ENCODE measurements at regions not wholly inside any gene's neighbourhood (a gene's known extent, or its start where the extent isn't known, plus 50 kb on each side); places are given as distances from the start of the nearest gene placed in this dataset.

DNA sequence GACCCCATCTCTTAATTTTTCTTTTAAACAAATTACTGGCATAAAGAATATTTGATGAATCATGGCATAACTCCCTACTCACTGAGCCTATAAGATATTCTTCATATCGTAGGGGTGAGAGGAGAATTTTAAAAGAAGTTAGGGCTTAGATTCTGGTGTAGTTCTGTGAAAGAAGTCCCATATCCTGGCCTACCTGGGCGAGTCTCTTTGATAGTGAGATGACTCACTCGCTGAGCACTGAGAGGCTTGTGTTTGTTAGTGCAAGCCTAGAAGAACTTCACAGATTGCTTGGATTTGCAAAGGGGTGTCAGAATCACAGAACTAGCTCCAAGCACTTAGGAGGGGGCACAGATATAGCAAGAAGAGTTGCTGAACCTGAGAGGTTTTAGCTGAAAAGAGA lies 133.8 kb upstream of the TMC3 start:
- no peak for DNase-seq (ENCODE audit: low spot score in 2 of 2)
- Histone ChIP-seq H3K36me3 (no peaks in the 10 kb centered on the region), H3K4me3 (no peak overlapping the region), H3K4me1 (no peaks in the 10 kb centered on the region), H3K9me3 (no peaks in the 10 kb centered on the region), H3K27ac (no peak overlapping the region), H3K27me3 (no peaks in the 10 kb centered on the region)
- intact Hi-C loops (cut with DNase I; ENCODE audit: low total_unique reads): no loop called here
- TF ChIP-seq CTCF (IDR thresholded peaks at IDR 0.05) (no peak), POLR2AphosphoS5 (IDR thresholded peaks at IDR 0.05) (no peak), POLR2A (IDR thresholded peaks at IDR 0.05) (no peak)

GRCh38 chr15:81506936-81507335 lies 132.9 kb upstream of the TMC3 start:
- Histone ChIP-seq H3K9me3 (no peaks in the 10 kb centered on the region), H3K4me1 (no peaks in the 10 kb centered on the region), H3K4me3 (no peak overlapping the region), H3K27ac (no peak overlapping the region), H3K36me3 (no peaks in the 10 kb centered on the region), H3K27me3 (no peaks in the 10 kb centered on the region)
- TF ChIP-seq CTCF (IDR thresholded peaks at IDR 0.05) (no peak), POLR2A (IDR thresholded peaks at IDR 0.05) (no peak), POLR2AphosphoS5 (IDR thresholded peaks at IDR 0.05) (no peak)
- no peak for DNase-seq (ENCODE audit: low spot score in 2 of 2)
- intact Hi-C loops (cut with DNase I; ENCODE audit: low total_unique reads): no loop called here

GRCh38 chr15:81506071-81506470 lies 132.1 kb upstream of the TMC3 start:
- intact Hi-C loops (cut with DNase I; ENCODE audit: low total_unique reads): no loop called here
- TF ChIP-seq CTCF (IDR thresholded peaks at IDR 0.05) (no peak), POLR2A (IDR thresholded peaks at IDR 0.05) (no peak), POLR2AphosphoS5 (IDR thresholded peaks at IDR 0.05) (no peak)

GRCh38 chr15:81504170-81504905 lies 130.3 kb upstream of the TMC3 start:
- Histone ChIP-seq H3K4me1 (no peaks in the 10 kb centered on the region), H3K4me3 (no peak overlapping the region), H3K27ac (no peak overlapping the region), H3K27me3 (no peaks in the 10 kb centered on the region), H3K9me3 (no peaks in the 10 kb centered on the region), H3K36me3 (no peaks in the 10 kb centered on the region)
- no peak for DNase-seq (ENCODE audit: low spot score in 2 of 2)
- TF ChIP-seq POLR2A (IDR thresholded peaks at IDR 0.05) (no peak), CTCF (IDR thresholded peaks at IDR 0.05) (no peak), POLR2AphosphoS5 (IDR thresholded peaks at IDR 0.05) (no peak)
- intact Hi-C loops (cut with DNase I; ENCODE audit: low total_unique reads): no loop called here

More at GRCh38 chr15:81506071-81506470, 132.1 kb upstream of the TMC3 start:
- Histone ChIP-seq H3K36me3 (no peaks in the 10 kb centered on the region), H3K4me1 (no peaks in the 10 kb centered on the region), H3K4me3 (no peak overlapping the region), H3K27me3 (no peaks in the 10 kb centered on the region), H3K9me3 (no peaks in the 10 kb centered on the region), H3K27ac (no peak overlapping the region)
- no peak for DNase-seq (ENCODE audit: low spot score in 2 of 2)

GRCh38 chr15:81502439-81502838 lies 128.4 kb upstream of the TMC3 start:
- H3K36me3 ChIP-seq: no peaks in the 10 kb centered on the region
- TF ChIP-seq POLR2AphosphoS5 (IDR thresholded peaks at IDR 0.05) (no peak), CTCF (IDR thresholded peaks at IDR 0.05) (no peak), POLR2A (IDR thresholded peaks at IDR 0.05) (no peak)
- no peak overlapping the region for H3K27ac ChIP-seq
- H3K9me3 ChIP-seq: no peaks in the 10 kb centered on the region
- no peak overlapping the region for H3K4me3 ChIP-seq
- H3K4me1 ChIP-seq: no peaks in the 10 kb centered on the region
- no peaks in the 10 kb centered on the region for H3K27me3 ChIP-seq
- DNase-seq (ENCODE audit: low spot score in 2 of 2): no peak
- intact Hi-C loops (cut with DNase I; ENCODE audit: low total_unique reads): no loop called here

Measured in breast epithelium (tissue), 4 donors.